KMS-11 (cell line): ENCODE measurements at regions not wholly inside any gene's neighbourhood (a gene's known extent, or its start where the extent isn't known, plus 50 kb on each side); places are given as distances from the start of the nearest gene placed in this dataset.
A peak's percentile ranks its signal among the peaks of the same experiment; 100 is the strongest.

Experiments used
- H2AFZ ChIP-seq: fragments of 200-600 bp; sonication (generic); 2 replicates; pipeline ENCODE4 v1.6.1; 2016; ENCODE audit warnings: antibody characterized with exemption, mixed run types, low read depth
- H3K27ac ChIP-seq: fragments of 200-600 bp; sonication (generic); 2 replicates; pipeline ENCODE4 v1.6.1; 2016; ENCODE audit warnings: mild to moderate bottlenecking, mixed run types
- H3K27me3 ChIP-seq: fragments of 200-600 bp; sonication (generic); 2 replicates; pipeline ENCODE4 v1.6.1; 2017; ENCODE audit warnings: mild to moderate bottlenecking, low read depth, mixed run types, moderate library complexity; ENCODE audit not compliant: insufficient read depth
- H3K36me3 ChIP-seq: fragments of 200-600 bp; sonication (generic); 2 replicates; pipeline ENCODE4 v1.6.1; 2017; ENCODE audit warnings: mild to moderate bottlenecking, mixed run types; ENCODE audit not compliant: insufficient read depth
- H3K4me1 ChIP-seq: fragments of 200-600 bp; sonication (generic); 2 replicates; pipeline ENCODE4 v1.6.1; 2016; ENCODE audit warnings: mild to moderate bottlenecking, low read depth, mixed run types; ENCODE audit not compliant: poor library complexity, severe bottlenecking
- H3K4me2 ChIP-seq: fragments of 200-600 bp; sonication (generic); 2 replicates; pipeline ENCODE4 v1.7.0; 2016; ENCODE audit warnings: mild to moderate bottlenecking, mixed run types
- H3K4me3 ChIP-seq: fragments of 200-600 bp; sonication (generic); IDR thresholded peaks from 2 replicates; pipeline ENCODE4 v1.6.1; 2017; ENCODE audit warnings: low read depth, low read length, mixed read lengths; ENCODE audit not compliant: insufficient read depth
- H3K79me2 ChIP-seq: fragments of 200-600 bp; sonication (generic); 2 replicates; pipeline ENCODE4 v1.6.1; 2016; ENCODE audit warnings: low read depth, mixed run types; ENCODE audit not compliant: insufficient read depth
- H3K9ac ChIP-seq: fragments of 200-600 bp; sonication (generic); 2 replicates; pipeline ENCODE4 v1.6.1; 2016; ENCODE audit warnings: mild to moderate bottlenecking, mixed run types
- H4K20me1 ChIP-seq: fragments of 200-600 bp; sonication (generic); 2 replicates; pipeline ENCODE4 v1.6.1; 2016; ENCODE audit warnings: mild to moderate bottlenecking, mixed run types; ENCODE audit not compliant: insufficient read depth
- CTCF ChIP-seq: fragments of 200-600 bp; sonication (generic); conservative IDR thresholded peaks from 2 replicates; pipeline ENCODE4 v1.6.1; 2017; ENCODE audit warnings: low read depth, mild to moderate bottlenecking, antibody characterized with exemption, low read length, moderate library complexity, mixed read lengths

- no peak overlapping the region for H2AFZ ChIP-seq
- no peak for TF ChIP-seq CTCF
- H3K9ac ChIP-seq: no peak overlapping the region
- H3K4me3 ChIP-seq: no peak overlapping the region
- no peak overlapping the region for H3K4me2 ChIP-seq
- H3K79me2 ChIP-seq: no peaks in the 10 kb centered on the region
- no peaks in the 10 kb centered on the region for H3K4me1 ChIP-seq
- no peaks in the 10 kb centered on the region for H3K36me3 ChIP-seq
- no peak overlapping the region for H3K27ac ChIP-seq
- H4K20me1 ChIP-seq: no peaks in the 10 kb centered on the region
- no peaks in the 10 kb centered on the region for H3K27me3 ChIP-seq
These were observed 337.0 kb downstream of the RAD51AP2 start for GRCh38 chr2:17181051-17181752.

- Histone ChIP-seq H3K27ac (no peak overlapping the region), H3K79me2 (no peaks in the 10 kb centered on the region), H3K9ac (no peak overlapping the region), H4K20me1 (no peaks in the 10 kb centered on the region), H3K4me3 (no peak overlapping the region), H2AFZ (no peak overlapping the region), H3K27me3 (no peaks in the 10 kb centered on the region), H3K4me1 (no peaks in the 10 kb centered on the region), H3K36me3 (no peaks in the 10 kb centered on the region), H3K4me2 (no peak overlapping the region)
- no peak for TF ChIP-seq CTCF
These were observed 339.0 kb downstream of the RAD51AP2 start for GRCh38 chr2:17179145-17179808.

- Histone ChIP-seq H4K20me1 (no peaks in the 10 kb centered on the region), H2AFZ (no peak overlapping the region), H3K9ac (no peak overlapping the region), H3K4me3 (no peak overlapping the region), H3K4me2 (no peak overlapping the region), H3K36me3 (no peaks in the 10 kb centered on the region), H3K27me3 (no peaks in the 10 kb centered on the region), H3K27ac (no peak overlapping the region), H3K4me1 (no peaks in the 10 kb centered on the region), H3K79me2 (no peaks in the 10 kb centered on the region)
- TF ChIP-seq CTCF: no peak
These were observed 341.2 kb downstream of the RAD51AP2 start for GRCh38 chr2:17177088-17177487.

GRCh38 chr2:17171446-17172049, 346.7 kb downstream of the RAD51AP2 start:
- Histone ChIP-seq H3K4me1 (no peaks in the 10 kb centered on the region), H3K36me3 (no peaks in the 10 kb centered on the region), H3K4me2 (no peak overlapping the region), H3K9ac (no peak overlapping the region), H2AFZ (no peak overlapping the region), H3K79me2 (no peaks in the 10 kb centered on the region), H3K4me3 (no peak overlapping the region), H3K27ac (no peak overlapping the region), H4K20me1 (no peaks in the 10 kb centered on the region), H3K27me3 (no peaks in the 10 kb centered on the region)
- peak; percentile 51; the same call in 1 of the 2 replicates for TF ChIP-seq CTCF
